ENCODE measurements at regions not wholly inside any gene's neighbourhood (a gene's known extent, or its start where the extent isn't known, plus 50 kb on each side); places are given as distances from the start of the nearest gene placed in this dataset.

- Histone ChIP-seq H3K4me3 (no peak overlapping the region), H3K4me1 (no peaks in the 10 kb centered on the region), H3K9me3 (no peaks in the 10 kb centered on the region), H3K27me3 (no peaks in the 10 kb centered on the region), H3K27ac (no peak overlapping the region), H3K36me3 (no peaks in the 10 kb centered on the region)
- no peak for TF ChIP-seq CTCF (IDR thresholded peaks at IDR 0.05)
- TF ChIP-seq POLR2A (IDR thresholded peaks at IDR 0.05) = no peak
- DNase-seq = no peak
Observed at GRCh38 chr2:33785201-33786106, 186.4 kb upstream of the FAM98A start.

GRCh38 chr2:33784488-33784887, 185.4 kb upstream of the FAM98A start:
- H3K4me3 ChIP-seq = no peak overlapping the region
- no peaks in the 10 kb centered on the region for H3K9me3 ChIP-seq
- no peak for DNase-seq
- H3K27me3 ChIP-seq = no peaks in the 10 kb centered on the region
- TF ChIP-seq CTCF (IDR thresholded peaks at IDR 0.05) = no peak
- no peak for TF ChIP-seq POLR2A (IDR thresholded peaks at IDR 0.05)
- no peak overlapping the region for H3K27ac ChIP-seq
- no peaks in the 10 kb centered on the region for H3K36me3 ChIP-seq
- no peaks in the 10 kb centered on the region for H3K4me1 ChIP-seq

- no peak for DNase-seq
Observed at GRCh38 chr2:33782395-33783230, 183.5 kb upstream of the FAM98A start.

GRCh38 chr2:33777786-33778185, 178.7 kb upstream of the FAM98A start:
- Histone ChIP-seq H3K27me3 (no peaks in the 10 kb centered on the region), H3K36me3 (no peaks in the 10 kb centered on the region), H3K4me1 (no peaks in the 10 kb centered on the region), H3K4me3 (no peak overlapping the region), H3K9me3 (peaks cover 0 to 4% (median 0%) of the 10 kb centered on the region in 4 donors), H3K27ac (no peak overlapping the region)
- TF ChIP-seq CTCF (IDR thresholded peaks at IDR 0.05) (no peak), POLR2A (IDR thresholded peaks at IDR 0.05) (no peak)
- DNase-seq = no peak

More at GRCh38 chr2:33782395-33783230, 183.5 kb upstream of the FAM98A start:
- H3K4me3 ChIP-seq = no peak overlapping the region
- no peaks in the 10 kb centered on the region for H3K36me3 ChIP-seq
- TF ChIP-seq CTCF (IDR thresholded peaks at IDR 0.05) = no peak
- TF ChIP-seq POLR2A (IDR thresholded peaks at IDR 0.05) = no peak
- H3K4me1 ChIP-seq = no peaks in the 10 kb centered on the region
- no peak overlapping the region for H3K27ac ChIP-seq
- no peaks in the 10 kb centered on the region for H3K9me3 ChIP-seq
- no peaks in the 10 kb centered on the region for H3K27me3 ChIP-seq

GRCh38 chr2:33775306-33775705, 176.2 kb upstream of the FAM98A start:
- H3K4me1 ChIP-seq = no peaks in the 10 kb centered on the region
- peaks cover 0 to 4% (median 0%) of the 10 kb centered on the region in 4 donors for H3K9me3 ChIP-seq
- no peak overlapping the region for H3K27ac ChIP-seq
- DNase-seq = no peak
- TF ChIP-seq POLR2A (IDR thresholded peaks at IDR 0.05) (no peak), CTCF (IDR thresholded peaks at IDR 0.05) (no peak)
- no peaks in the 10 kb centered on the region for H3K36me3 ChIP-seq
- H3K4me3 ChIP-seq = no peak overlapping the region
- no peaks in the 10 kb centered on the region for H3K27me3 ChIP-seq
